Fibroblast of pulmonary artery (primary cell): ENCODE measurements at regions not wholly inside any gene's neighbourhood (a gene's known extent, or its start where the extent isn't known, plus 50 kb on each side); places are given as distances from the start of the nearest gene placed in this dataset.

ENCODE experiments used
- DNase-seq: peaks from one replicate; pipeline ENCODE4 v3.0.0-alpha.2; 2010; ENCODE audit warnings: low read depth
- H3K4me3 ChIP-seq: replicated peaks from 2 replicates; pipeline ENCODE4 v1.5.1; 2011; ENCODE audit warnings: low read depth, mild to moderate bottlenecking, control low read depth, low read length, moderate library complexity
- CTCF ChIP-seq: IDR thresholded peaks from 2 replicates; pipeline ENCODE4 v1.5.1; 2011; ENCODE audit warnings: mild to moderate bottlenecking, control low read depth, low read length, inconsistent platforms; ENCODE audit errors: missing control alignments

- H3K4me3 ChIP-seq: no peak overlapping the region
- no peak for TF ChIP-seq CTCF
- no peak for DNase-seq
These were observed 1153.2 kb downstream of the BCL11B start for GRCh38 chr14:98118749-98119148.

GRCh38 chr14:98119739-98120138, 1152.3 kb downstream of the BCL11B start:
- DNase-seq: no peak
- no peak overlapping the region for H3K4me3 ChIP-seq
- TF ChIP-seq CTCF: no peak

GRCh38 chr14:98120831-98121464, 1151.0 kb downstream of the BCL11B start:
- DNase-seq: no peak
- TF ChIP-seq CTCF: no peak

GRCh38 chr14:98122527-98122926, 1149.5 kb downstream of the BCL11B start:
- no peak for TF ChIP-seq CTCF
- H3K4me3 ChIP-seq: no peak overlapping the region
- DNase-seq: no peak

More at GRCh38 chr14:98120831-98121464, 1151.0 kb downstream of the BCL11B start:
- H3K4me3 ChIP-seq: no peak overlapping the region

GRCh38 chr14:98130691-98131090, 1141.3 kb downstream of the BCL11B start:
- no peak overlapping the region for H3K4me3 ChIP-seq
- TF ChIP-seq CTCF: no peak
- DNase-seq: no peak

- TF ChIP-seq CTCF: no peak
- no peak for DNase-seq
- no peak overlapping the region for H3K4me3 ChIP-seq
These were observed 1140.6 kb downstream of the BCL11B start for GRCh38 chr14:98131406-98131805.

- TF ChIP-seq CTCF: no peak
- H3K4me3 ChIP-seq: no peak overlapping the region
- no peak for DNase-seq
These were observed 1138.2 kb downstream of the BCL11B start for GRCh38 chr14:98133806-98134205.
